K562 (cell line): ENCODE measurements at regions not wholly inside any gene's neighbourhood (a gene's known extent, or its start where the extent isn't known, plus 50 kb on each side); places are given as distances from the start of the nearest gene placed in this dataset.

ENCODE experiments used
- ATAC-seq: fragments of 200-7000 bp; cut with Tn5 transposase; 3 replicates; pipeline ENCODE4 v1.9.1; 2020; ENCODE audit warnings: moderate library complexity
- BruUV-seq: library from RNA; stranded (reverse); fragments of 400-500 nt; replicated peaks from 2 replicates; lab custom pipeline; 2021; lab: Mats Ljungman, UMichigan
- CTCF ChIA-PET: fragments of 300-600 bp; formaldehyde crosslinking; extraction: SDS; loops from one replicate; lab custom pipeline; 2021; ENCODE audit warnings: low intra/inter-chr PET ratio; lab: Yijun Ruan, JAX
- POLR2A ChIA-PET: fragments of 300-600, 350-650 bp; sonication (Branson Sonifier 250); formaldehyde crosslinking; extraction: SDS; loops from one replicate; lab custom pipeline; 2021; ENCODE audit warnings: antibody characterized with exemption, inconsistent platforms; lab: Yijun Ruan, JAX
- DNase-seq, 4 experiments: peaks; one replicate each; pipeline versions ENCODE4 v3.0.0 to v3.0.0-alpha.2; 2011 to 2018; ENCODE audit warnings: low spot score in 3 of 4, mixed read lengths in 3 of 4; ENCODE audit errors: extremely low read depth in 1 of 4
- FAIRE-seq: peaks from 2 replicates; lab custom pipeline; 2011; peaks lifted over from hg19 to GRCh38; lab: Jason Lieb, UNC
- H2AFZ ChIP-seq: 2 replicates; pipeline ENCODE4 v1.6.0; 2011; ENCODE audit warnings: low read depth, low read length, control low read depth, inconsistent platforms
- H3K27ac ChIP-seq: fragments of 200-600 bp; 3 replicates; pipeline ENCODE4 v1.8.0; 2011; ENCODE audit warnings: low read depth, mild to moderate bottlenecking, control low read depth, inconsistent platforms, low read length, moderate library complexity, mixed read lengths; ENCODE audit errors: extremely low read depth
- H3K27me3 ChIP-seq, 2 experiments: fragments of 300-600 bp in 1 of 2; 2 replicates in 1 of 2; 3 replicates in 1 of 2; pipeline versions ENCODE4 v1.6.0 to v1.8.0; 2011; ENCODE audit warnings: inconsistent platforms in 2 of 2, low read length in 2 of 2, mild to moderate bottlenecking in 1 of 2, mixed read lengths in 1 of 2, moderate library complexity in 1 of 2; ENCODE audit not compliant: control insufficient read depth in 2 of 2, insufficient read depth in 2 of 2
- H3K36me3 ChIP-seq: fragments of 300-600 bp; 3 replicates; pipeline ENCODE4 v1.8.0; 2011; ENCODE audit warnings: mild to moderate bottlenecking, low read length, inconsistent platforms; ENCODE audit not compliant: control insufficient read depth, insufficient read depth
- H3K4me1 ChIP-seq, 2 experiments: fragments of 200-600 bp in 1 of 2; replicated peaks in 1 of 2; 2 replicates in 1 of 2; 3 replicates in 1 of 2; pipeline versions ENCODE4 v1.5.1 to v1.8.0; 2011; ENCODE audit warnings: inconsistent platforms in 2 of 2, low read length in 2 of 2, mild to moderate bottlenecking in 1 of 2, mixed read lengths in 1 of 2, moderate library complexity in 1 of 2; ENCODE audit not compliant: control insufficient read depth in 2 of 2, insufficient read depth in 2 of 2
- H3K4me2 ChIP-seq: 2 replicates; pipeline ENCODE4 v1.6.1; 2011; ENCODE audit warnings: low read length, control low read depth, inconsistent platforms, mixed read lengths; ENCODE audit not compliant: insufficient read depth
- H3K4me3 ChIP-seq: fragments of 200-600 bp; sonication (generic), shearing (Covaris generic); 2 replicates; pipeline ENCODE4 v1.5.1; 2016; ENCODE audit warnings: control low read depth, inconsistent platforms
- H3K79me2 ChIP-seq: fragments of 200-600 bp; 3 replicates; pipeline ENCODE4 v1.8.0; 2011; ENCODE audit warnings: low read length, inconsistent platforms; ENCODE audit not compliant: control insufficient read depth, insufficient read depth
- H3K9ac ChIP-seq, 2 experiments: 2 replicates each; pipeline versions ENCODE4 v1.6.0 to v1.6.1; 2011; ENCODE audit warnings: low read depth in 2 of 2, low read length in 2 of 2, control low read depth in 1 of 2, inconsistent platforms in 1 of 2, mild to moderate bottlenecking in 1 of 2, mixed read lengths in 1 of 2; ENCODE audit not compliant: insufficient read depth in 1 of 2
- H3K9me1 ChIP-seq: one replicate; pipeline ENCODE4 v1.6.0; 2011; ENCODE audit warnings: inconsistent platforms, mild to moderate bottlenecking, low read length, moderate library complexity; ENCODE audit not compliant: control insufficient read depth, insufficient read depth
- H3K9me3 ChIP-seq: replicated peaks from 2 replicates; pipeline ENCODE4 v1.5.1; 2011; ENCODE audit warnings: low read depth, low read length, inconsistent platforms; ENCODE audit not compliant: control insufficient read depth, insufficient read depth
- H4K20me1 ChIP-seq: replicated peaks from 2 replicates; pipeline ENCODE4 v1.6.1; 2011; ENCODE audit warnings: low read length, inconsistent platforms, mixed read lengths; ENCODE audit not compliant: control insufficient read depth, insufficient read depth
- BRD9 ChIP-seq: fragments of 450-650 bp; IDR thresholded peaks from 2 replicates; pipeline ENCODE4 v1.6.1; 2018; ENCODE audit warnings: low read depth; ENCODE audit not compliant: partially characterized antibody
- CGGBP1 ChIP-seq: fragments of 250-450 bp; sonication (Bioruptor Pico); IDR thresholded peaks from 2 replicates; pipeline ENCODE4 v1.9.0; 2021; ENCODE audit warnings: mild to moderate bottlenecking
- IRF9 ChIP-seq: fragments of 450-650 bp; IDR thresholded peaks from 2 replicates; pipeline ENCODE4 v1.6.1; 2016; ENCODE audit warnings: missing biosample characterization, missing genetic modification characterization
- MEIS2 ChIP-seq: fragments of 450-650 bp; IDR thresholded peaks from 2 replicates; pipeline ENCODE4 v1.6.1; 2014; ENCODE audit warnings: mild to moderate bottlenecking; ENCODE audit not compliant: partially characterized antibody
- PRMT5 ChIP-seq: sonication (generic); formaldehyde crosslinking; IDR thresholded peaks from 2 replicates; pipeline ENCODE4 v1.5.0; 2020; ENCODE audit warnings: missing genetic modification reagents
- PRPF4 ChIP-seq: fragments of 200-400 bp; formaldehyde crosslinking; IDR thresholded peaks from one replicate; pipeline ENCODE4 v1.6.1; 2017; ENCODE audit warnings: low read length, low read depth, mild to moderate bottlenecking; ENCODE audit not compliant: insufficient read depth, poor library complexity, severe bottlenecking
- WGBS: fragments of 100-300 bp; shearing (Covaris generic); methylation state at CpG from one replicate; pipeline ENCODE4 v1.1.6; 2016; ENCODE audit warnings: low coverage, mixed read lengths; ENCODE audit not compliant: insufficient coverage; ENCODE audit errors: missing lambda C conversion rate; 5-methylcytosine and 5-hydroxymethylcytosine counted together
- in situ Hi-C: fragments of 300-500 bp; cut with MboI; formaldehyde crosslinking; loops from 4 replicates; pipeline ENCODE4 v1.15.0; 2018; ENCODE audit warnings: inconsistent platforms, mixed read lengths
- intact Hi-C: fragments of 100-400 bp; cut with micrococcal nuclease; formaldehyde crosslinking; loops from 2 replicates; pipeline ENCODE4 v1.14.2; 2022

GRCh38 chr3:74301056-74301455 lies 313.4 kb downstream of the CNTN3 start:
- no TSS peak for BruUV-seq
- no peak overlapping the region for H3K4me3 ChIP-seq
- ChIA-PET POLR2A (no interaction called here), CTCF (no interaction called here)
- no peaks in the 10 kb centered on the region for H3K9me3 ChIP-seq
- intact Hi-C loops (no loop called here), in situ Hi-C loops (no loop called here)
- FAIRE-seq (no peak), ATAC-seq (no peak), DNase-seq (no peak)
- H3K27ac ChIP-seq, result no peak overlapping the region
- no peaks in the 10 kb centered on the region for H3K36me3 ChIP-seq
- H3K4me2 ChIP-seq, result no peak overlapping the region
- H3K27me3 ChIP-seq, result no peaks in the 10 kb centered on the region
- no peak overlapping the region for H3K9ac ChIP-seq
- H3K4me1 ChIP-seq, result no peaks in the 10 kb centered on the region
- TF ChIP-seq PRPF4, result no peak
- no peak for TF ChIP-seq IRF9 (tag)
- H2AFZ ChIP-seq, result no peak overlapping the region
- H4K20me1 ChIP-seq, result no peaks in the 10 kb centered on the region
- H3K79me2 ChIP-seq, result no peaks in the 10 kb centered on the region
- no peaks in the 10 kb centered on the region for H3K9me1 ChIP-seq

GRCh38 chr3:74295479-74295878 lies 319.0 kb downstream of the CNTN3 start:
- Histone ChIP-seq H3K27me3 (no peaks in the 10 kb centered on the region), H3K4me2 (no peak overlapping the region), H3K36me3 (no peaks in the 10 kb centered on the region), H4K20me1 (no peaks in the 10 kb centered on the region), H3K9ac (no peak overlapping the region), H3K4me3 (no peak overlapping the region), H3K27ac (no peak overlapping the region), H3K79me2 (no peaks in the 10 kb centered on the region), H3K9me1 (no peaks in the 10 kb centered on the region), H3K9me3 (no peaks in the 10 kb centered on the region), H3K4me1 (no peaks in the 10 kb centered on the region), H2AFZ (no peak overlapping the region)
- no peak for TF ChIP-seq MEIS2
- TF ChIP-seq PRMT5, result no peak
- no peak for TF ChIP-seq CGGBP1
- no peak for TF ChIP-seq BRD9
- BruUV-seq, result no TSS peak
- ChIA-PET CTCF (no interaction called here), POLR2A (no interaction called here)
- no peak for ATAC-seq
- WGBS, result 0% methylated on average over 1 of the region's 1 CpG
- intact Hi-C loops (no loop called here), in situ Hi-C loops (no loop called here)
- no peak for DNase-seq
- FAIRE-seq, result no peak
